ENCODE measurements at regions not wholly inside any gene's neighbourhood (a gene's known extent, or its start where the extent isn't known, plus 50 kb on each side); places are given as distances from the start of the nearest gene placed in this dataset.
"Not testable (repeated sequence)": the region's sequence is repeated elsewhere in the genome, so short reads cannot be mapped to it uniquely, and the experiment has no call there.

GRCh38 chr9:102223320-102224136, 485.1 kb upstream of the GRIN3A start:
- DNase-seq; H3K9me3 ChIP-seq (ENCODE audit: control extremely low read depth in 1 of 5, control insufficient read depth in 4 of 5, insufficient read depth in 2 of 5, low read depth in 1 of 5, low read length in 4 of 5); H3K27me3 ChIP-seq (replicated peaks in 2 of 5; ENCODE audit: control insufficient read depth in 4 of 5, insufficient read depth in 5 of 5, low read length in 4 of 5); POLR2A ChIA-PET; CTCF ChIA-PET; H3K27ac ChIP-seq (ENCODE audit: insufficient read depth in 1 of 2, low read depth in 1 of 2, low read length in 2 of 2, poor library complexity in 1 of 2, severe bottlenecking in 2 of 2); H3K4me3 ChIP-seq (ENCODE audit: control insufficient read depth in 1 of 7, extremely low read depth in 1 of 7, insufficient read depth in 4 of 7, low read depth in 2 of 7, low read length in 6 of 7); H3K36me3 ChIP-seq (ENCODE audit: control insufficient read depth in 4 of 4, insufficient read depth in 4 of 4, low read length in 3 of 4); H3K4me1 ChIP-seq (ENCODE audit: control extremely low read depth in 1 of 4, control insufficient read depth in 4 of 4, insufficient read depth in 4 of 4, low read length in 3 of 4): not testable (repeated sequence)
- WGBS (ENCODE audit: insufficient coverage), result 83% methylated on average over 16 of the region's 27 CpGs

DNA sequence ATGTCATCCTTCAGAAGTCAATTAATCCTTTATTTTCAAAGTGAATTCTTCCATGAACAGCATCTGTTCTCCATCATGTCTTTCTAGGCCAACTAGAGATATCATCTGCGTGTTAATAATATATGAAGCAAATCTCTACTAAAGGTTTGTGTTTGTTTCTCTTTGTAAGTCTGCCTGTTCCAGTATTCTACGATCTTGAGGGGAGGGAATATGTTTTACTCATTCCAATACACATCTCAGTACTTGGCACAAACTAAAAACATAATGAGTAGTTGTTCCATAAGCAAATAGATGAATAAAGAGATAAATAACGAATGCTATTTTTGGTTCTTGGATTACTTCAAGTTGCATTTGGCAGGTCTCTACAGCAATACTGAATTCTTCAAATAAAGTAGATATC, 470.7 kb upstream of the GRIN3A start:
- Histone ChIP-seq H3K9me3 (ENCODE audit: control extremely low read depth in 1 of 5, control insufficient read depth in 4 of 5, insufficient read depth in 2 of 5, low read depth in 1 of 5, low read length in 4 of 5) (no peaks in the 10 kb centered on the region), H3K4me1 (ENCODE audit: control extremely low read depth in 1 of 4, control insufficient read depth in 4 of 4, insufficient read depth in 4 of 4, low read length in 3 of 4) (no peaks in the 10 kb centered on the region), H3K36me3 (ENCODE audit: control insufficient read depth in 4 of 4, insufficient read depth in 4 of 4, low read length in 3 of 4) (no peaks in the 10 kb centered on the region), H3K27me3 (replicated peaks in 2 of 5; ENCODE audit: control insufficient read depth in 4 of 5, insufficient read depth in 5 of 5, low read length in 4 of 5) (no peaks in the 10 kb centered on the region), H3K4me3 (ENCODE audit: control insufficient read depth in 1 of 7, extremely low read depth in 1 of 7, insufficient read depth in 4 of 7, low read depth in 2 of 7, low read length in 6 of 7) (no peak overlapping the region), H3K27ac (ENCODE audit: insufficient read depth in 1 of 2, low read depth in 1 of 2, low read length in 2 of 2, poor library complexity in 1 of 2, severe bottlenecking in 2 of 2) (no peak overlapping the region)
- ChIA-PET CTCF (no interaction called here), POLR2A (no interaction called here)
- WGBS (ENCODE audit: insufficient coverage), result no CpG with 5 or more reads among the region's 3 CpGs
- DNase-seq, result no peak

GRCh38 chr9:102206432-102206831, 468.0 kb upstream of the GRIN3A start:
- no peaks in the 10 kb centered on the region for H3K4me1 ChIP-seq (ENCODE audit: control extremely low read depth in 1 of 4, control insufficient read depth in 4 of 4, insufficient read depth in 4 of 4, low read length in 3 of 4)
- no peaks in the 10 kb centered on the region for H3K36me3 ChIP-seq (ENCODE audit: control insufficient read depth in 4 of 4, insufficient read depth in 4 of 4, low read length in 3 of 4)
- no peak overlapping the region for H3K27ac ChIP-seq (ENCODE audit: insufficient read depth in 1 of 2, low read depth in 1 of 2, low read length in 2 of 2, poor library complexity in 1 of 2, severe bottlenecking in 2 of 2)
- no peak overlapping the region for H3K4me3 ChIP-seq (ENCODE audit: control insufficient read depth in 1 of 7, extremely low read depth in 1 of 7, insufficient read depth in 4 of 7, low read depth in 2 of 7, low read length in 6 of 7)
- no peak for DNase-seq
- no peaks in the 10 kb centered on the region for H3K27me3 ChIP-seq (replicated peaks in 2 of 5; ENCODE audit: control insufficient read depth in 4 of 5, insufficient read depth in 5 of 5, low read length in 4 of 5)
- ChIA-PET CTCF (no interaction called here), POLR2A (no interaction called here)
- no peaks in the 10 kb centered on the region for H3K9me3 ChIP-seq (ENCODE audit: control extremely low read depth in 1 of 5, control insufficient read depth in 4 of 5, insufficient read depth in 2 of 5, low read depth in 1 of 5, low read length in 4 of 5)
- WGBS (ENCODE audit: insufficient coverage), result 96% methylated on average over 4 of the region's 4 CpGs

- DNase-seq, result no peak
- ChIA-PET POLR2A (no interaction called here), CTCF (no interaction called here)
- H3K27ac ChIP-seq (ENCODE audit: insufficient read depth in 1 of 2, low read depth in 1 of 2, low read length in 2 of 2, poor library complexity in 1 of 2, severe bottlenecking in 2 of 2), result no peak overlapping the region
- no peaks in the 10 kb centered on the region for H3K36me3 ChIP-seq (ENCODE audit: control insufficient read depth in 4 of 4, insufficient read depth in 4 of 4, low read length in 3 of 4)
- no peaks in the 10 kb centered on the region for H3K27me3 ChIP-seq (replicated peaks in 2 of 5; ENCODE audit: control insufficient read depth in 4 of 5, insufficient read depth in 5 of 5, low read length in 4 of 5)
- H3K4me1 ChIP-seq (ENCODE audit: control extremely low read depth in 1 of 4, control insufficient read depth in 4 of 4, insufficient read depth in 4 of 4, low read length in 3 of 4), result no peaks in the 10 kb centered on the region
- H3K4me3 ChIP-seq (ENCODE audit: control insufficient read depth in 1 of 7, extremely low read depth in 1 of 7, insufficient read depth in 4 of 7, low read depth in 2 of 7, low read length in 6 of 7), result no peak overlapping the region
- WGBS (ENCODE audit: insufficient coverage), result no CpG with 5 or more reads among the region's 2 CpGs
- H3K9me3 ChIP-seq (ENCODE audit: control extremely low read depth in 1 of 5, control insufficient read depth in 4 of 5, insufficient read depth in 2 of 5, low read depth in 1 of 5, low read length in 4 of 5), result no peaks in the 10 kb centered on the region
Observed at GRCh38 chr9:102205251-102205650, 466.8 kb upstream of the GRIN3A start.

- Histone ChIP-seq H3K4me3 (ENCODE audit: control insufficient read depth in 1 of 7, extremely low read depth in 1 of 7, insufficient read depth in 4 of 7, low read depth in 2 of 7, low read length in 6 of 7) (no peak overlapping the region), H3K36me3 (ENCODE audit: control insufficient read depth in 4 of 4, insufficient read depth in 4 of 4, low read length in 3 of 4) (no peaks in the 10 kb centered on the region), H3K27ac (ENCODE audit: insufficient read depth in 1 of 2, low read depth in 1 of 2, low read length in 2 of 2, poor library complexity in 1 of 2, severe bottlenecking in 2 of 2) (no peak overlapping the region), H3K4me1 (ENCODE audit: control extremely low read depth in 1 of 4, control insufficient read depth in 4 of 4, insufficient read depth in 4 of 4, low read length in 3 of 4) (no peaks in the 10 kb centered on the region), H3K27me3 (replicated peaks in 2 of 5; ENCODE audit: control insufficient read depth in 4 of 5, insufficient read depth in 5 of 5, low read length in 4 of 5) (no peaks in the 10 kb centered on the region), H3K9me3 (ENCODE audit: control extremely low read depth in 1 of 5, control insufficient read depth in 4 of 5, insufficient read depth in 2 of 5, low read depth in 1 of 5, low read length in 4 of 5) (no peaks in the 10 kb centered on the region)
- POLR2A ChIA-PET, result no interaction called here
- WGBS (ENCODE audit: insufficient coverage), result no CpG with 5 or more reads among the region's 1 CpG
- no peak for DNase-seq
- CTCF ChIA-PET, result no interaction called here
Observed at GRCh38 chr9:102202126-102202525, 463.7 kb upstream of the GRIN3A start.

GRCh38 chr9:102185962-102186361, 447.5 kb upstream of the GRIN3A start:
- H3K9me3 ChIP-seq (ENCODE audit: control extremely low read depth in 1 of 5, control insufficient read depth in 4 of 5, insufficient read depth in 2 of 5, low read depth in 1 of 5, low read length in 4 of 5), result no peaks in the 10 kb centered on the region
- WGBS (ENCODE audit: insufficient coverage), result no CpG with 5 or more reads among the region's 1 CpG
- ChIA-PET POLR2A (no interaction called here), CTCF (no interaction called here)
- H3K4me3 ChIP-seq (ENCODE audit: control insufficient read depth in 1 of 7, extremely low read depth in 1 of 7, insufficient read depth in 4 of 7, low read depth in 2 of 7, low read length in 6 of 7), result no peak overlapping the region
- no peak for DNase-seq
- no peaks in the 10 kb centered on the region for H3K36me3 ChIP-seq (ENCODE audit: control insufficient read depth in 4 of 4, insufficient read depth in 4 of 4, low read length in 3 of 4)
- H3K4me1 ChIP-seq (ENCODE audit: control extremely low read depth in 1 of 4, control insufficient read depth in 4 of 4, insufficient read depth in 4 of 4, low read length in 3 of 4), result no peaks in the 10 kb centered on the region
- H3K27me3 ChIP-seq (replicated peaks in 2 of 5; ENCODE audit: control insufficient read depth in 4 of 5, insufficient read depth in 5 of 5, low read length in 4 of 5), result no peaks in the 10 kb centered on the region
- no peak overlapping the region for H3K27ac ChIP-seq (ENCODE audit: insufficient read depth in 1 of 2, low read depth in 1 of 2, low read length in 2 of 2, poor library complexity in 1 of 2, severe bottlenecking in 2 of 2)

- no peaks in the 10 kb centered on the region for H3K9me3 ChIP-seq (ENCODE audit: control extremely low read depth in 1 of 5, control insufficient read depth in 4 of 5, insufficient read depth in 2 of 5, low read depth in 1 of 5, low read length in 4 of 5)
- H3K27me3 ChIP-seq (replicated peaks in 2 of 5; ENCODE audit: control insufficient read depth in 4 of 5, insufficient read depth in 5 of 5, low read length in 4 of 5), result no peaks in the 10 kb centered on the region
- no peak overlapping the region for H3K27ac ChIP-seq (ENCODE audit: insufficient read depth in 1 of 2, low read depth in 1 of 2, low read length in 2 of 2, poor library complexity in 1 of 2, severe bottlenecking in 2 of 2)
- H3K4me1 ChIP-seq (ENCODE audit: control extremely low read depth in 1 of 4, control insufficient read depth in 4 of 4, insufficient read depth in 4 of 4, low read length in 3 of 4), result no peaks in the 10 kb centered on the region
- no peaks in the 10 kb centered on the region for H3K36me3 ChIP-seq (ENCODE audit: control insufficient read depth in 4 of 4, insufficient read depth in 4 of 4, low read length in 3 of 4)
- 94% methylated on average over 2 of the region's 2 CpGs for WGBS (ENCODE audit: insufficient coverage)
- no peak for DNase-seq
- no peak overlapping the region for H3K4me3 ChIP-seq (ENCODE audit: control insufficient read depth in 1 of 7, extremely low read depth in 1 of 7, insufficient read depth in 4 of 7, low read depth in 2 of 7, low read length in 6 of 7)
- CTCF ChIA-PET, result no interaction called here
- POLR2A ChIA-PET, result no interaction called here
Observed at GRCh38 chr9:102185371-102185770, 446.9 kb upstream of the GRIN3A start.

Data from common myeloid progenitor, CD34-positive (primary cell).